ENCODE measurements at regions not wholly inside any gene's neighbourhood (a gene's known extent, or its start where the extent isn't known, plus 50 kb on each side); places are given as distances from the start of the nearest gene placed in this dataset.

GRCh38 chr9:7579351-7579750 lies 220.2 kb downstream of the DMAC1 start:
- no peak for TF ChIP-seq POLR2A (IDR thresholded peaks at IDR 0.05; ENCODE audit: low read length)
- no peak for TF ChIP-seq GATA1 (IDR thresholded peaks at IDR 0.05; ENCODE audit: low read depth, low read length)
